Trophoblast cell (in vitro differentiated cells and primary cell): ENCODE measurements at regions not wholly inside any gene's neighbourhood (a gene's known extent, or its start where the extent isn't known, plus 50 kb on each side); places are given as distances from the start of the nearest gene placed in this dataset.

Source experiments
- DNase-seq, 2 donors: peaks; one replicate each; pipeline ENCODE4 v3.0.0-alpha.2; 2016
- H2AFZ ChIP-seq: 2 replicates; pipeline ENCODE4 v1.6.1; 2013; ENCODE audit warnings: low read length, moderate library complexity, mild to moderate bottlenecking; ENCODE audit not compliant: insufficient read depth, poor library complexity
- H2AK5ac ChIP-seq: 2 replicates; pipeline ENCODE4 v1.6.1; 2013; ENCODE audit warnings: mild to moderate bottlenecking, low read length
- H2BK120ac ChIP-seq: 2 replicates; pipeline ENCODE4 v1.6.1; 2013; ENCODE audit warnings: low read length, mild to moderate bottlenecking, moderate library complexity; ENCODE audit not compliant: insufficient read depth, poor library complexity
- H2BK12ac ChIP-seq: 2 replicates; pipeline ENCODE4 v1.6.1; 2013; ENCODE audit warnings: mild to moderate bottlenecking, low read length, moderate library complexity
- H2BK5ac ChIP-seq: 2 replicates; pipeline ENCODE4 v1.6.1; 2013; ENCODE audit warnings: low read length, low read depth, moderate library complexity, mild to moderate bottlenecking; ENCODE audit not compliant: poor library complexity
- H3K14ac ChIP-seq: 2 replicates; pipeline ENCODE4 v1.6.1; 2013; ENCODE audit warnings: mild to moderate bottlenecking, low read length
- H3K18ac ChIP-seq: 2 replicates; pipeline ENCODE4 v1.6.1; 2013; ENCODE audit warnings: mild to moderate bottlenecking, low read length
- H3K23ac ChIP-seq: 2 replicates; pipeline ENCODE4 v1.6.1; 2013; ENCODE audit warnings: low read length
- H3K27ac ChIP-seq: 2 replicates; pipeline ENCODE4 v1.5.1; 2013; ENCODE audit warnings: low read depth, mild to moderate bottlenecking, inconsistent platforms, low read length, moderate library complexity
- H3K27me3 ChIP-seq: 2 replicates; pipeline ENCODE4 v1.6.1; 2013; ENCODE audit warnings: inconsistent platforms, mild to moderate bottlenecking, low read length, moderate library complexity; ENCODE audit not compliant: insufficient read depth
- H3K36me3 ChIP-seq, 2 experiments: 1 replicate in 1 of 2; 2 replicates in 1 of 2; pipeline ENCODE4 v1.6.1; 2013; ENCODE audit warnings: low read length in 2 of 2, mild to moderate bottlenecking in 2 of 2, moderate library complexity in 1 of 2; ENCODE audit not compliant: insufficient read depth in 2 of 2, control insufficient read depth in 1 of 2
- H3K4ac ChIP-seq: 2 replicates; pipeline ENCODE4 v1.6.1; 2013; ENCODE audit warnings: low read depth, mild to moderate bottlenecking, low read length, moderate library complexity
- H3K4me1 ChIP-seq, 2 experiments: 1 replicate in 1 of 2; 2 replicates in 1 of 2; pipeline ENCODE4 v1.6.1; 2013; ENCODE audit warnings: low read length in 2 of 2, mild to moderate bottlenecking in 2 of 2, moderate library complexity in 1 of 2; ENCODE audit not compliant: insufficient read depth in 2 of 2, control insufficient read depth in 1 of 2
- H3K4me2 ChIP-seq: 2 replicates; pipeline ENCODE4 v1.6.1; 2013; ENCODE audit warnings: inconsistent platforms, mild to moderate bottlenecking, low read length, moderate library complexity
- H3K4me3 ChIP-seq: 2 replicates; pipeline ENCODE4 v1.5.1; 2013; ENCODE audit warnings: mild to moderate bottlenecking, low read depth, low read length, inconsistent platforms
- H3K79me1 ChIP-seq: one replicate; pipeline ENCODE4 v1.6.1; 2013; ENCODE audit warnings: low read length
- H3K79me2 ChIP-seq: 2 replicates; pipeline ENCODE4 v1.6.1; 2013; ENCODE audit warnings: low read length, mild to moderate bottlenecking; ENCODE audit not compliant: control insufficient read depth, insufficient read depth, poor library complexity
- H3K9ac ChIP-seq: 2 replicates; pipeline ENCODE4 v1.6.1; 2013; ENCODE audit warnings: mild to moderate bottlenecking, low read length
- H3K9me3 ChIP-seq: 2 replicates; pipeline ENCODE4 v1.6.1; 2013; ENCODE audit warnings: low read depth, mild to moderate bottlenecking, control low read depth, inconsistent platforms, low read length; ENCODE audit not compliant: insufficient read depth
- H4K12ac ChIP-seq: 2 replicates; pipeline ENCODE4 v1.6.1; 2013; ENCODE audit warnings: low read depth, mild to moderate bottlenecking, low read length, moderate library complexity
- H4K8ac ChIP-seq: 2 replicates; pipeline ENCODE4 v1.6.1; 2013; ENCODE audit warnings: low read depth, mild to moderate bottlenecking, low read length, moderate library complexity
- H4K91ac ChIP-seq: one replicate; pipeline ENCODE4 v1.6.1; 2013; ENCODE audit warnings: low read depth, mild to moderate bottlenecking, low read length, moderate library complexity
- WGBS: extraction: QIAGEN DNeasy Blood & Tissue Kit; methylation state at CpG from one replicate; pipeline ENCODE4 v1.1.7; 2013; ENCODE audit warnings: missing lambda C conversion rate; ENCODE audit not compliant: insufficient read length, insufficient coverage; ENCODE audit errors: extremely low coverage; 5-methylcytosine and 5-hydroxymethylcytosine counted together

DNA sequence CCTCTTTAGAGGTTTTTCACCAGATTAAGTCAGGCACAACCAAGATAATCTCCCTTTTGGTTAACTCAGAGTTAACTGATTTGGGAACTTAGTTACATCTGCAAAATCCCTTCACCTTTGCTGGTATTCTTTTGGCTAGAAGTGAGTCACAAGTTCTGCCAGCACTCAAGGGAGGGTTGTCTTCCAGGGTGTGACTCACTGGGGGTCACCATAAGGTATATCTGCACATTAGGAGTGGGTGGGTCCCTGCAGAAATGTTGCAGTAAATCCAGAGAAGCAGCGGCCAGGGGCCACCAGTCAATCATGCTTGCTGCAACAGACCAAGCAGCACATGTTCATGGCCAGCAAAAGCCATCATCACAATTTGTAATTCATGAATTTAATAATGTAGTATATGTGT lies 59.8 kb upstream of the MAML3 start:
- Histone ChIP-seq H2BK12ac (no peak overlapping the region), H3K36me3 (no peaks in the 10 kb centered on the region), H3K4me1 (peaks cover 11 to 22% of the 10 kb centered on the region in 2 experiments), H3K23ac (no peak overlapping the region), H3K4ac (no peak overlapping the region), H3K27me3 (no peaks in the 10 kb centered on the region), H3K14ac (no peak overlapping the region), H3K79me1 (no peaks in the 10 kb centered on the region), H3K9ac (no peak overlapping the region), H2BK120ac (no peak overlapping the region), H3K4me2 (no peak overlapping the region), H4K12ac (no peak overlapping the region), H3K9me3 (no peaks in the 10 kb centered on the region), H3K79me2 (no peaks in the 10 kb centered on the region), H2AK5ac (no peak overlapping the region), H3K4me3 (no peak overlapping the region), H4K91ac (no peak overlapping the region), H4K8ac (no peak overlapping the region), H3K18ac (no peak overlapping the region), H3K27ac (no peak overlapping the region), H2BK5ac (no peak overlapping the region), H2AFZ (no peak overlapping the region)
- no CpG with 5 or more reads among the region's 1 CpG for WGBS
- DNase-seq = no peak

DNA sequence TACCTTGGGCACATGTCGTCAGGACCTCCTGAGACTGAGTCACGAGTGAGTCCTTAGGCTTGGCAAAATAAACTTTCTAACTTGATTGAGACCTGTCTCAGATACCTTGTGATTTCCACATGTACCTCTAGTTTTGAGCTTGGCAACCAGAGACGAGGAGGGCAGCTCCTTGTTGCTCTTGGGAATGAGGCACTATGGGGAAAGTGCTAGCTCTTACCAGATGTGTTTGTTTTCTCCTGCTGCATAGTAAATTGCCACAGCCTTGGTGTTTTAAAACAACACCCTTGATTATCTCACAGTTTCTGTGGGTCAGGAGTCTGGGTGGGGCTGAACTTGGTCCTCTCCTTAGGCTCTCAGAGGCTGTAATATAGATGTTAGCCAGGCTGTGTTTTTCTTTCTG lies 59.1 kb upstream of the MAML3 start:
- WGBS = no CpG with 5 or more reads among the region's 3 CpGs
- H3K14ac ChIP-seq = no peak overlapping the region
- H2BK5ac ChIP-seq = no peak overlapping the region
- no peaks in the 10 kb centered on the region for H3K36me3 ChIP-seq
- H2BK12ac ChIP-seq = peak overlapping the region; percentile 90
- no peak for DNase-seq
- H3K79me2 ChIP-seq = no peaks in the 10 kb centered on the region
- no peaks in the 10 kb centered on the region for H3K9me3 ChIP-seq
- H3K27me3 ChIP-seq = no peaks in the 10 kb centered on the region
- H3K79me1 ChIP-seq = no peaks in the 10 kb centered on the region
- H4K91ac ChIP-seq = peak overlapping the region; percentile 38
- no peak overlapping the region for H3K4me3 ChIP-seq
- peaks cover 11 to 22% of the 10 kb centered on the region in 2 experiments for H3K4me1 ChIP-seq
- no peak overlapping the region for H4K8ac ChIP-seq
- no peak overlapping the region for H3K4ac ChIP-seq
- H3K4me2 ChIP-seq = no peak overlapping the region
- peak overlapping the region; percentile 30 for H2AK5ac ChIP-seq
- no peak overlapping the region for H3K9ac ChIP-seq
- H3K27ac ChIP-seq = no peak overlapping the region
- no peak overlapping the region for H2AFZ ChIP-seq
- no peak overlapping the region for H3K23ac ChIP-seq
- no peak overlapping the region for H3K18ac ChIP-seq
- no peak overlapping the region for H4K12ac ChIP-seq
- H2BK120ac ChIP-seq = peak overlapping the region; percentile 50

DNA sequence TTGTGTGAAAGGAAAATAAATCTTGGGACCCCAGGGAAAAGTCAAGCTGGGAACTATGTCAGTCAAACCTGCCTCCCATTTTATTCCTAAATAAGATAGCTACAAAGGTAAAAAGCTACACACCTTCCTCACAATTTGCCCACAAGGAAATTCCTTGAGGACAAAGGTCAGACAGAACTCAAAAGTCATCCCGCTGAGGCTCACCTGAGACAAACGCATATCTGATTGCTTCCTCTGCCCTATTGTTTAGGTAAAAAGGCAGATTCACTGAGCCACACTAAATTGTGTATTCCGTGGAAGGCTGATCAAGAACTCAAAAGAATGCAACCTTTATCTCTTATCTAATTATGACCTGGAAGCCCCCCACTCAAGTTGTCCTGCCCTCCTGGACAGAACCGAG lies 58.7 kb upstream of the MAML3 start:
- DNase-seq = peak in 1 of 2 donors; percentile 40
- no peaks in the 10 kb centered on the region for H3K27me3 ChIP-seq
- H3K4me1 ChIP-seq = peaks cover 11 to 22% of the 10 kb centered on the region in 2 experiments
- no peak overlapping the region for H4K8ac ChIP-seq
- H2BK12ac ChIP-seq = no peak overlapping the region
- no peaks in the 10 kb centered on the region for H3K79me2 ChIP-seq
- H3K27ac ChIP-seq = no peak overlapping the region
- H2BK5ac ChIP-seq = no peak overlapping the region
- peak overlapping the region; percentile 30 for H2AK5ac ChIP-seq
- no peak overlapping the region for H3K4ac ChIP-seq
- peak overlapping the region; percentile 50 for H2BK120ac ChIP-seq
- no peak overlapping the region for H3K4me3 ChIP-seq
- no peak overlapping the region for H2AFZ ChIP-seq
- H3K36me3 ChIP-seq = no peaks in the 10 kb centered on the region
- H3K9me3 ChIP-seq = no peaks in the 10 kb centered on the region
- WGBS = no CpG with 5 or more reads among the region's 4 CpGs
- no peak overlapping the region for H3K14ac ChIP-seq
- no peak overlapping the region for H3K23ac ChIP-seq
- no peaks in the 10 kb centered on the region for H3K79me1 ChIP-seq
- no peak overlapping the region for H3K18ac ChIP-seq
- peak overlapping the region; percentile 16 for H3K4me2 ChIP-seq
- no peak overlapping the region for H4K12ac ChIP-seq
- H4K91ac ChIP-seq = no peak overlapping the region
- H3K9ac ChIP-seq = no peak overlapping the region

DNA sequence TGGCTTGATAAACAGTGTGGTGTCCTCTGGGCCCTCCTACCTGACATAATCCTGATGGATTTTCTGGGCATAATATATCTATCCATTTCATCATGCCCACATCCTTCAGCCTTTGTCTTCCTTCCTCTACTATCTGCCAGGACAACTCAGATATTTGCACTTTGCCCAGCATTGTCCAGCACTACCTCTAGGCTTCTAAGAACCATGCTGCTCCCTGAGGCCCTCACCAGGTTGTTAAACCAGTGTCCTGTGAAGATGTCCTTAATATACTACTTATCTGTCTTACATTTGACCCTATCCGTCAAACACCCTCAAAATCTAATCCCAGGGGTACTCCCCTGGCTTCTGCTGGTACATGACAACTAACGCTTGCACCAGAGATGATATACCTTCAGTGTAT lies 58.2 kb upstream of the MAML3 start:
- no peaks in the 10 kb centered on the region for H3K27me3 ChIP-seq
- H4K12ac ChIP-seq = no peak overlapping the region
- H2BK120ac ChIP-seq = no peak overlapping the region
- H2BK5ac ChIP-seq = no peak overlapping the region
- H3K4me3 ChIP-seq = no peak overlapping the region
- no peaks in the 10 kb centered on the region for H3K79me2 ChIP-seq
- H3K9ac ChIP-seq = peak overlapping the region; percentile 53
- no peak overlapping the region for H2AK5ac ChIP-seq
- no peaks in the 10 kb centered on the region for H3K9me3 ChIP-seq
- H4K91ac ChIP-seq = no peak overlapping the region
- H2AFZ ChIP-seq = no peak overlapping the region
- H3K79me1 ChIP-seq = no peaks in the 10 kb centered on the region
- H2BK12ac ChIP-seq = peak overlapping the region; percentile 12
- H3K4me2 ChIP-seq = peak overlapping the region; percentile 16
- H3K27ac ChIP-seq = no peak overlapping the region
- H4K8ac ChIP-seq = no peak overlapping the region
- peaks cover 11 to 22% of the 10 kb centered on the region in 2 experiments for H3K4me1 ChIP-seq
- H3K14ac ChIP-seq = no peak overlapping the region
- H3K4ac ChIP-seq = no peak overlapping the region
- no peak for DNase-seq
- H3K23ac ChIP-seq = no peak overlapping the region
- no peak overlapping the region for H3K18ac ChIP-seq
- H3K36me3 ChIP-seq = no peaks in the 10 kb centered on the region
- WGBS = no CpG with 5 or more reads among the region's 2 CpGs
